HG03342 (cell line): ENCODE measurements at regions not wholly inside any gene's neighbourhood (a gene's known extent, or its start where the extent isn't known, plus 50 kb on each side); places are given as distances from the start of the nearest gene placed in this dataset.
"Not testable (repeated sequence)": the region's sequence is repeated elsewhere in the genome, so short reads cannot be mapped to it uniquely, and the experiment has no call there.

Source experiments
- ATAC-seq: cut with Tn5 transposase; IDR thresholded peaks from one replicate; pipeline ENCODE4 v1.9.1; 2021; ENCODE audit warnings: mild to moderate bottlenecking, moderate library complexity; ENCODE audit not compliant: unreplicated experiment

- no peak for ATAC-seq
Measured at GRCh38 chr17:31721291-31722025, 137.6 kb downstream of the COPRS start.

GRCh38 chr17:31717251-31717650, 141.8 kb downstream of the COPRS start:
- ATAC-seq = not testable (repeated sequence)

GRCh38 chr17:31715446-31715845, 143.6 kb downstream of the COPRS start:
- ATAC-seq = no peak

GRCh38 chr17:31704483-31704882, 154.6 kb downstream of the COPRS start:
- no peak for ATAC-seq

GRCh38 chr17:31702041-31702440, 157.0 kb downstream of the COPRS start:
- no peak for ATAC-seq

GRCh38 chr17:31700973-31701372, 158.1 kb downstream of the COPRS start:
- ATAC-seq = no peak

- no peak for ATAC-seq
Measured at GRCh38 chr17:31699886-31700285, 159.2 kb downstream of the COPRS start.

GRCh38 chr17:31699281-31699680, 159.8 kb downstream of the COPRS start:
- no peak for ATAC-seq

- no peak for ATAC-seq
Measured at GRCh38 chr17:31698751-31699150, 160.3 kb downstream of the COPRS start.

- no peak for ATAC-seq
Measured at GRCh38 chr17:31697838-31698237, 161.2 kb downstream of the COPRS start.

GRCh38 chr17:31696703-31697325, 162.2 kb downstream of the COPRS start:
- no peak for ATAC-seq

GRCh38 chr17:31696184-31696602, 162.9 kb downstream of the COPRS start:
- no peak for ATAC-seq

- ATAC-seq = no peak
Measured at GRCh38 chr17:31695456-31696090, 163.5 kb downstream of the COPRS start.

- no peak for ATAC-seq
Measured at GRCh38 chr17:31693433-31694220, 165.4 kb downstream of the COPRS start.

GRCh38 chr17:31692632-31693031, 166.4 kb downstream of the COPRS start:
- ATAC-seq = no peak

- no peak for ATAC-seq
Measured at GRCh38 chr17:31692027-31692426, 167.0 kb downstream of the COPRS start.

- ATAC-seq = no peak
Measured at GRCh38 chr17:31691251-31691905, 167.7 kb downstream of the COPRS start.

- ATAC-seq = no peak
Measured at GRCh38 chr17:31690151-31690551, 168.9 kb downstream of the COPRS start.

GRCh38 chr17:31688701-31689100, 170.3 kb downstream of the COPRS start:
- ATAC-seq = no peak

- ATAC-seq = no peak
Measured at GRCh38 chr17:31687505-31688126, 171.4 kb downstream of the COPRS start.
